ENCODE measurements at regions not wholly inside any gene's neighbourhood (a gene's known extent, or its start where the extent isn't known, plus 50 kb on each side); places are given as distances from the start of the nearest gene placed in this dataset.

- no peak for DNase-seq
Measured at GRCh38 chr1:232305050-232305449, 324.9 kb downstream of the SIPA1L2 start.

GRCh38 chr1:232303222-232303620, 326.7 kb downstream of the SIPA1L2 start:
- DNase-seq = no peak

- no peak for DNase-seq
Measured at GRCh38 chr1:232302376-232303221, 327.3 kb downstream of the SIPA1L2 start.

GRCh38 chr1:232301246-232301645, 328.7 kb downstream of the SIPA1L2 start:
- no peak for DNase-seq

- no peak for DNase-seq
Measured at GRCh38 chr1:232300466-232300865, 329.5 kb downstream of the SIPA1L2 start.

- DNase-seq = no peak
Measured at GRCh38 chr1:232296461-232296860, 333.5 kb downstream of the SIPA1L2 start.

- DNase-seq = no peak
Measured at GRCh38 chr1:232293361-232293760, 336.6 kb downstream of the SIPA1L2 start.

- DNase-seq = peak; percentile 99 to 100
Measured at GRCh38 chr1:232292818-232293217, 337.1 kb downstream of the SIPA1L2 start.

- DNase-seq = no peak
Measured at GRCh38 chr1:232292239-232292638, 337.7 kb downstream of the SIPA1L2 start.

GRCh38 chr1:232291681-232292080, 338.3 kb downstream of the SIPA1L2 start:
- no peak for DNase-seq

- no peak for DNase-seq
Measured at GRCh38 chr1:232291261-232291660, 338.7 kb downstream of the SIPA1L2 start.

- DNase-seq = no peak
Measured at GRCh38 chr1:232290570-232290969, 339.4 kb downstream of the SIPA1L2 start.

- no peak for DNase-seq
Measured at GRCh38 chr1:232287676-232288569, 342.0 kb downstream of the SIPA1L2 start.

GRCh38 chr1:232285138-232285537, 344.8 kb downstream of the SIPA1L2 start:
- no peak for DNase-seq

GRCh38 chr1:232283864-232284263, 346.1 kb downstream of the SIPA1L2 start:
- no peak for DNase-seq

- no peak for DNase-seq
Measured at GRCh38 chr1:232282498-232282897, 347.4 kb downstream of the SIPA1L2 start.

- no peak for DNase-seq
Measured at GRCh38 chr1:232280910-232281309, 349.0 kb downstream of the SIPA1L2 start.

- no peak for DNase-seq
Measured at GRCh38 chr1:232279909-232280400, 350.0 kb downstream of the SIPA1L2 start.

- no peak for DNase-seq
Measured at GRCh38 chr1:232278925-232279324, 351.0 kb downstream of the SIPA1L2 start.

- DNase-seq = no peak
Measured at GRCh38 chr1:232276651-232277050, 353.3 kb downstream of the SIPA1L2 start.

- no peak for DNase-seq
Measured at GRCh38 chr1:232274999-232275710, 354.8 kb downstream of the SIPA1L2 start.

GRCh38 chr1:232274236-232274855, 355.6 kb downstream of the SIPA1L2 start:
- DNase-seq = no peak

GRCh38 chr1:232273011-232273410, 356.9 kb downstream of the SIPA1L2 start:
- no peak for DNase-seq

All from AML-193 (cell line).